Heart right ventricle (tissue), 16 donors: ENCODE measurements at regions not wholly inside any gene's neighbourhood (a gene's known extent, or its start where the extent isn't known, plus 50 kb on each side); places are given as distances from the start of the nearest gene placed in this dataset.

ENCODE experiments used
- ATAC-seq, 8 donors: fragments of 200-7000 bp; cut with Tn5 transposase; one replicate each; pipeline ENCODE4 v1.9.1; 2020; ENCODE audit warnings: mild to moderate bottlenecking in 8 of 8, moderate library complexity in 8 of 8, moderate number of reproducible peaks in 1 of 8
- DNase-seq, 2 donors: peaks; one replicate each; pipeline ENCODE4 v3.0.0-alpha.2; 2020
- H3K27ac ChIP-seq, 10 donors: fragments of 200-600 bp; sonication (generic) in 2 of 10; one replicate each; pipeline versions ENCODE4 v1.5.0 to v1.8.0; 2020 to 2022; ENCODE audit warnings: mild to moderate bottlenecking in 3 of 10
- H3K27me3 ChIP-seq, 7 donors: fragments of 200-600 bp; one replicate each; pipeline ENCODE4 v1.8.0; 2021 to 2022; ENCODE audit warnings: mild to moderate bottlenecking in 2 of 7
- H3K36me3 ChIP-seq, 9 donors: fragments of 200-600 bp; sonication (generic) in 1 of 9; one replicate each; pipeline versions ENCODE4 v1.5.0 to v1.8.0; 2020 to 2022; ENCODE audit warnings: mild to moderate bottlenecking in 2 of 9
- H3K4me1 ChIP-seq, 9 donors: fragments of 200-600 bp; sonication (generic) in 1 of 9; one replicate each; pipeline versions ENCODE4 v1.5.0 to v1.8.0; 2020 to 2022; ENCODE audit warnings: mild to moderate bottlenecking in 4 of 9
- H3K4me3 ChIP-seq, 10 donors: fragments of 200-600 bp; sonication (generic) in 2 of 10; one replicate each; pipeline versions ENCODE4 v1.5.0 to v1.8.0; 2020 to 2022; ENCODE audit warnings: mild to moderate bottlenecking in 7 of 10, moderate library complexity in 2 of 10
- H3K9me3 ChIP-seq, 11 donors: fragments of 200-600 bp in 10 of 11; sonication (generic) in 2 of 11; one replicate each; pipeline versions ENCODE4 v1.5.0 to v1.8.0; 2013 to 2022; ENCODE audit warnings: mild to moderate bottlenecking in 2 of 11, control low read depth in 1 of 11, moderate library complexity in 1 of 11
- CTCF ChIP-seq, 9 donors: fragments of 200-600 bp; sonication (generic) in 2 of 9; IDR thresholded peaks; one replicate each; pipeline versions ENCODE4 v1.5.0 to v1.8.0; 2021 to 2022; ENCODE audit warnings: antibody characterized with exemption in 9 of 9, mild to moderate bottlenecking in 5 of 9, moderate library complexity in 1 of 9
- WGBS, 2 donors: extraction: QIAGEN DNeasy Blood & Tissue Kit; methylation state at CpG; one replicate each; pipeline ENCODE4 v1.1.7; 2013; ENCODE audit warnings: inconsistent platforms in 1 of 2; 5-methylcytosine and 5-hydroxymethylcytosine counted together
- intact Hi-C, 10 donors: fragments of 100-400 bp; cut with DNase I; formaldehyde crosslinking; loops; one replicate each; pipeline versions ENCODE4 v1.11.1 to v1.14.2; 2022
- donor health status: Arrhythmogenic right ventricular cardiomyopathy.
- donor health status: ischemic (EF 13 %, LVEDD 7.1; RV severe dilation, severe dysfunction).
- donor health status: healthy with polysubstance abuse.
- donor health status: DM: no; HTN: yes; CAD: no.
- donor health status: DM: no; HTN: no; CAD: no.
- donor health status: ischemic (EF 25% LVEDD 6.9; RV normal size, moderate dysfunction).
- donor health status: ischemic (EF 25% LVEDD 5.7; RV mildly dilated, moderate dysfunction).
- donor health status: healthy.
- donor health status: DM: yes; HTN: yes; CAD: no.
- donor health status: Ischemic cardiomyopathy.
- donor health status: ischemic (EF 35%, LVEDD 5.7; RV mildly dilated, moderate dysfunction).
- donor health status: nonischemic (EF 11% LVEDD 7.7; RV severe dilation, severe dysfunction).
- donor health status: DM: yes; HTN: yes; CAD: no.
- donor health status: PGD.
- donor health status: ischemic (EF 29% LVEDD 5.4; RV normal size, mild dysfunction).
- donor health status: nonischemic (EF 23%, LVEDD 6.1; RV moderate dilation, normal function).

DNA sequence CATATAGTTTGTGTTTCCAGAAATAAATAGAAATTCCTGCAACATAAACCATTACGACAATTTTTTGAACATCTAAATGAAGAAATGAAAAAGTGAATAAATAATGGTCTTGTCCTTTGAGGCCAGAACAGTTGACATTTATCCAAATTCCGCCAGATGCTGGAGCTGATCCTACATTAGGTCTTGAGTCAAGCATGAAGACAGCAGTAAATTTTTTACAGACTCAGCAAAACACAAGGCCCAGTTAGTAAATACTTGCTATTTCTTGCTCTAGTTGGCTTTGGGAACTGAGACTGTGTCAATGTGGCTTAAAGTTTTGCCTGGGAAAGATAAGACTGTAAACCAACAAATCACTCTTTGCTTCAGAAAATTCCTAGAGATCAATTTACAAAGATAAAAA, 540.1 kb upstream of the RGS18 start:
- H3K27ac ChIP-seq, result no peak overlapping the region
- H3K4me1 ChIP-seq, result no peaks in the 10 kb centered on the region
- TF ChIP-seq CTCF (IDR thresholded peaks at IDR 0.05), result no peak
- H3K9me3 ChIP-seq, result peaks cover 0 to 3% (median 0%) of the 10 kb centered on the region in 11 donors
- no peak for DNase-seq
- no peaks in the 10 kb centered on the region for H3K27me3 ChIP-seq
- 69 to 75% methylated on average over 2 of the region's 2 CpGs for WGBS, 2 donors
- no peak overlapping the region for H3K4me3 ChIP-seq
- no peaks in the 10 kb centered on the region for H3K36me3 ChIP-seq
- ATAC-seq, result no peak
- intact Hi-C loops, result no loop called here

GRCh38 chr1:191620883-191621282, 537.4 kb upstream of the RGS18 start:
- Histone ChIP-seq H3K27me3 (no peaks in the 10 kb centered on the region), H3K27ac (no peak overlapping the region), H3K36me3 (no peaks in the 10 kb centered on the region), H3K4me1 (no peaks in the 10 kb centered on the region), H3K9me3 (peaks cover 0 to 13% (median 0%) of the 10 kb centered on the region in 11 donors), H3K4me3 (no peak overlapping the region)
- TF ChIP-seq CTCF (IDR thresholded peaks at IDR 0.05), result no peak
- intact Hi-C loops, result no loop called here
- DNase-seq (no peak), ATAC-seq (no peak)

DNA sequence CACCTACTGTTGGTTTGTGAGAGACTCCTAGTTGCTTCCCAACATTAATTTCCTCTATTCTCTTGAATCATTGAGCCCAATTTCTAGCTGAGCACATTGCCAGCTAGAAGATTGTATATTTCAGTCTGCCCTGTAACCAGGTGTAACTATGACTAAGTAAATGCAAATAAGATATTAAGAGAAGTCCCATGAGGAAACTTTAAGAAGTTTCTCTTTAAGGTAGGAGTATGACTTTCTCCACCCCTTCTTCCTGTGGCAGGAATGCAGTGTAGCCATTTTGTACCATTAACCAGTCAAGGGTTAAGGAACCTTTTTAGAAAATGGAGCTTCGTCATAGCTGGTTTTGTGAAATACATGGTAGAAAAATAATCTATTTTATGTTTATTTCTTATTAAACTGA, 534.2 kb upstream of the RGS18 start:
- intact Hi-C loops, result no loop called here
- H3K4me3 ChIP-seq, result no peak overlapping the region
- H3K9me3 ChIP-seq, result peaks cover 0 to 17% (median 0%) of the 10 kb centered on the region in 11 donors
- DNase-seq (no peak), ATAC-seq (no peak)
- no peaks in the 10 kb centered on the region for H3K27me3 ChIP-seq
- no peak for TF ChIP-seq CTCF (IDR thresholded peaks at IDR 0.05)
- H3K36me3 ChIP-seq, result no peaks in the 10 kb centered on the region
- no peak overlapping the region for H3K27ac ChIP-seq
- 92 to 95% methylated on average over 1 of the region's 1 CpG for WGBS, 2 donors
- no peaks in the 10 kb centered on the region for H3K4me1 ChIP-seq

DNA sequence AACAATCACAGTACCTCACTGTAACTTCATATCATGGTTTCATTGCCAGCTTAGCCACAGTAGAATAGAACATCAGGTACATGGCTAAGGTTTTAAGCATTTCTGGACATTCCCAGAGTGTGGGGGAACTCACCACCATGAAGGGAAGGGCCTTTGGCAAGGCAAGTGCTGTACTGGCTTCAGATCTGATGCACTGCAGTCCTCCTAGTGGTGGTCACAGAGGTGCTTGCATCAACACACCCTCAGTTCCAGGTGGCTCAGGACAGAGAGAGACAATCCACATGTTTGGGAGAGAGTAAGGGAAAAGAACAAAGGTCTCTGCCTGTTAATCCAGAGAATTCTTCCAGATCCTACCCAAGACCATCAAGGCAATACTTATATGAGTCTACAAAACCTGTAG, 528.4 kb upstream of the RGS18 start:
- Histone ChIP-seq H3K9me3 (peaks cover 0 to 20% (median 0%) of the 10 kb centered on the region in 11 donors), H3K27me3 (no peaks in the 10 kb centered on the region), H3K4me1 (no peaks in the 10 kb centered on the region), H3K27ac (no peak overlapping the region), H3K4me3 (no peak overlapping the region), H3K36me3 (no peaks in the 10 kb centered on the region)
- no peak for DNase-seq
- ATAC-seq, result no peak
- intact Hi-C loops, result no loop called here
- TF ChIP-seq CTCF (IDR thresholded peaks at IDR 0.05), result no peak
